K562 (cell line): ENCODE measurements at regions not wholly inside any gene's neighbourhood (a gene's known extent, or its start where the extent isn't known, plus 50 kb on each side); places are given as distances from the start of the nearest gene placed in this dataset.

ENCODE experiments used
- ATAC-seq: fragments of 200-7000 bp; cut with Tn5 transposase; 3 replicates; pipeline ENCODE4 v1.9.1; 2020; ENCODE audit warnings: moderate library complexity
- BruUV-seq: library from RNA; stranded (reverse); fragments of 400-500 nt; replicated peaks from 2 replicates; lab custom pipeline; 2021; lab: Mats Ljungman, UMichigan
- CTCF ChIA-PET: fragments of 300-600 bp; formaldehyde crosslinking; extraction: SDS; loops from one replicate; lab custom pipeline; 2021; ENCODE audit warnings: low intra/inter-chr PET ratio; lab: Yijun Ruan, JAX
- POLR2A ChIA-PET: fragments of 300-600, 350-650 bp; sonication (Branson Sonifier 250); formaldehyde crosslinking; extraction: SDS; loops from one replicate; lab custom pipeline; 2021; ENCODE audit warnings: antibody characterized with exemption, inconsistent platforms; lab: Yijun Ruan, JAX
- DNase-seq, 4 experiments: peaks; one replicate each; pipeline versions ENCODE4 v3.0.0 to v3.0.0-alpha.2; 2011 to 2018; ENCODE audit warnings: low spot score in 3 of 4, mixed read lengths in 3 of 4; ENCODE audit errors: extremely low read depth in 1 of 4
- FAIRE-seq: peaks from 2 replicates; lab custom pipeline; 2011; peaks lifted over from hg19 to GRCh38; lab: Jason Lieb, UNC
- H2AFZ ChIP-seq: 2 replicates; pipeline ENCODE4 v1.6.0; 2011; ENCODE audit warnings: low read depth, low read length, control low read depth, inconsistent platforms
- H3K27ac ChIP-seq: fragments of 200-600 bp; 3 replicates; pipeline ENCODE4 v1.8.0; 2011; ENCODE audit warnings: low read depth, mild to moderate bottlenecking, control low read depth, inconsistent platforms, low read length, moderate library complexity, mixed read lengths; ENCODE audit errors: extremely low read depth
- H3K27me3 ChIP-seq, 2 experiments: fragments of 300-600 bp in 1 of 2; 2 replicates in 1 of 2; 3 replicates in 1 of 2; pipeline versions ENCODE4 v1.6.0 to v1.8.0; 2011; ENCODE audit warnings: inconsistent platforms in 2 of 2, low read length in 2 of 2, mild to moderate bottlenecking in 1 of 2, mixed read lengths in 1 of 2, moderate library complexity in 1 of 2; ENCODE audit not compliant: control insufficient read depth in 2 of 2, insufficient read depth in 2 of 2
- H3K36me3 ChIP-seq: fragments of 300-600 bp; 3 replicates; pipeline ENCODE4 v1.8.0; 2011; ENCODE audit warnings: mild to moderate bottlenecking, low read length, inconsistent platforms; ENCODE audit not compliant: control insufficient read depth, insufficient read depth
- H3K4me1 ChIP-seq, 2 experiments: fragments of 200-600 bp in 1 of 2; replicated peaks in 1 of 2; 2 replicates in 1 of 2; 3 replicates in 1 of 2; pipeline versions ENCODE4 v1.5.1 to v1.8.0; 2011; ENCODE audit warnings: inconsistent platforms in 2 of 2, low read length in 2 of 2, mild to moderate bottlenecking in 1 of 2, mixed read lengths in 1 of 2, moderate library complexity in 1 of 2; ENCODE audit not compliant: control insufficient read depth in 2 of 2, insufficient read depth in 2 of 2
- H3K4me2 ChIP-seq: 2 replicates; pipeline ENCODE4 v1.6.1; 2011; ENCODE audit warnings: low read length, control low read depth, inconsistent platforms, mixed read lengths; ENCODE audit not compliant: insufficient read depth
- H3K4me3 ChIP-seq: fragments of 200-600 bp; sonication (generic), shearing (Covaris generic); 2 replicates; pipeline ENCODE4 v1.5.1; 2016; ENCODE audit warnings: control low read depth, inconsistent platforms
- H3K79me2 ChIP-seq: fragments of 200-600 bp; 3 replicates; pipeline ENCODE4 v1.8.0; 2011; ENCODE audit warnings: low read length, inconsistent platforms; ENCODE audit not compliant: control insufficient read depth, insufficient read depth
- H3K9ac ChIP-seq, 2 experiments: 2 replicates each; pipeline versions ENCODE4 v1.6.0 to v1.6.1; 2011; ENCODE audit warnings: low read depth in 2 of 2, low read length in 2 of 2, control low read depth in 1 of 2, inconsistent platforms in 1 of 2, mild to moderate bottlenecking in 1 of 2, mixed read lengths in 1 of 2; ENCODE audit not compliant: insufficient read depth in 1 of 2
- H3K9me1 ChIP-seq: one replicate; pipeline ENCODE4 v1.6.0; 2011; ENCODE audit warnings: inconsistent platforms, mild to moderate bottlenecking, low read length, moderate library complexity; ENCODE audit not compliant: control insufficient read depth, insufficient read depth
- H3K9me3 ChIP-seq: replicated peaks from 2 replicates; pipeline ENCODE4 v1.5.1; 2011; ENCODE audit warnings: low read depth, low read length, inconsistent platforms; ENCODE audit not compliant: control insufficient read depth, insufficient read depth
- H4K20me1 ChIP-seq: replicated peaks from 2 replicates; pipeline ENCODE4 v1.6.1; 2011; ENCODE audit warnings: low read length, inconsistent platforms, mixed read lengths; ENCODE audit not compliant: control insufficient read depth, insufficient read depth
- ARID1B ChIP-seq: fragments of 450-650 bp; IDR thresholded peaks from 2 replicates; pipeline ENCODE4 v1.6.1; 2016; ENCODE audit warnings: antibody characterized with exemption, mild to moderate bottlenecking, inconsistent platforms
- ATF7 ChIP-seq: fragments of 450-650 bp; IDR thresholded peaks from 2 replicates; pipeline ENCODE4 v1.7.1; 2014; ENCODE audit warnings: mild to moderate bottlenecking, moderate library complexity
- CAMTA2 ChIP-seq: fragments of 250-450 bp; sonication (Bioruptor Pico); conservative IDR thresholded peaks from 2 replicates; pipeline ENCODE4 v1.5.1; 2022
- FOSL1 ChIP-seq: fragments of 200-800 bp; sonication (Bioruptor generic); conservative IDR thresholded peaks from 2 replicates; pipeline ENCODE4 v1.6.1; 2016; ENCODE audit warnings: missing genetic modification characterization, missing compliant biosample characterization
- ILF3 ChIP-seq: fragments of 450-650 bp; IDR thresholded peaks from 2 replicates; pipeline ENCODE4 v1.6.1; 2018; ENCODE audit warnings: antibody characterized with exemption, mild to moderate bottlenecking, moderate library complexity, borderline replicate concordance
- PHB ChIP-seq: fragments of 250-450 bp; sonication (Bioruptor Pico); IDR thresholded peaks from 2 replicates; pipeline ENCODE4 v1.5.0; 2021
- PHTF2 ChIP-seq: fragments of 250-450 bp; sonication (Bioruptor Pico); IDR thresholded peaks from 2 replicates; pipeline ENCODE4 v1.5.0; 2021; ENCODE audit warnings: mild to moderate bottlenecking
- SUPT5H ChIP-seq: fragments of 450-650 bp; IDR thresholded peaks from 2 replicates; pipeline ENCODE4 v1.6.1; 2016
- U2AF2 ChIP-seq: fragments of 200-400 bp; formaldehyde crosslinking; optimal IDR thresholded peaks from 2 replicates; pipeline ENCODE3; 2017; ENCODE audit warnings: low read depth, mild to moderate bottlenecking, low read length
- WGBS: fragments of 100-300 bp; shearing (Covaris generic); methylation state at CpG from one replicate; pipeline ENCODE4 v1.1.6; 2016; ENCODE audit warnings: low coverage, mixed read lengths; ENCODE audit not compliant: insufficient coverage; ENCODE audit errors: missing lambda C conversion rate; 5-methylcytosine and 5-hydroxymethylcytosine counted together
- in situ Hi-C: fragments of 300-500 bp; cut with MboI; formaldehyde crosslinking; loops from 4 replicates; pipeline ENCODE4 v1.15.0; 2018; ENCODE audit warnings: inconsistent platforms, mixed read lengths
- intact Hi-C: fragments of 100-400 bp; cut with micrococcal nuclease; formaldehyde crosslinking; loops from 2 replicates; pipeline ENCODE4 v1.14.2; 2022
- TF ChIP-seq, protein P1 (sequence below), 2 experiments: fragments of 450-650 bp; IDR thresholded peaks; 2 replicates each; pipeline ENCODE4 v1.6.1; 2016; ENCODE audit warnings: mild to moderate bottlenecking in 2 of 2, borderline replicate concordance in 1 of 2, low read depth in 1 of 2, moderate library complexity in 1 of 2

DNA sequence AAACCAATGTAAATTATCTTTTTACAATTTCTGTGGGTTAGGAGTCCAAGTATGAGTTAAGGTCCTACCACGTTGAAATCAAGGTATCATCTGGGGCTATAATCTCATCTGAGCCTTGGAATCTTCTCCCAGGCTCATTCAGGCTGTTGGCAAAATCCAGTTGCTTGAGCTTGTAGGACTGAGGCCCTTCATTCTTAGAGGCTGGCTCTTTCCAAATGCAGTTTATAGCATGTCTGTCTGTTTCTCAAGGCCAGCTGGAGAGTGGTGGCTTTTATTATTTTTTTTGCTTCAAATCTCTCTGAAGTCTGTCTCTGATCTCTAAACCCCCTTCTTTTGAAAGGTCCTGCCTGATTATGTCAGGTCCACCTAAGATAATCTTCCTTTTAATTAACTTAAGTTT, 177.2 kb upstream of the ASCC3 start:
- intact Hi-C loops: no loop called here
- POLR2A ChIA-PET: no interaction called here
- H4K20me1 ChIP-seq: no peaks in the 10 kb centered on the region
- no peak overlapping the region for H3K9ac ChIP-seq
- H3K9me1 ChIP-seq: no peaks in the 10 kb centered on the region
- no peaks in the 10 kb centered on the region for H3K9me3 ChIP-seq
- H3K79me2 ChIP-seq: no peaks in the 10 kb centered on the region
- no peak for DNase-seq
- H3K4me2 ChIP-seq: no peak overlapping the region
- no peak overlapping the region for H2AFZ ChIP-seq
- TF ChIP-seq FOSL1 (tag): no peak
- no peak for TF ChIP-seq ATF7
- TF ChIP-seq, all 486 proteins: peak for 0
- Histone ChIP-seq H3K27ac (no peak overlapping the region), H3K4me1 (no peaks in the 10 kb centered on the region), H3K4me3 (no peak overlapping the region), H3K36me3 (no peaks in the 10 kb centered on the region), H3K27me3 (no peaks in the 10 kb centered on the region)
- 0% methylated on average over 1 of the region's 1 CpG for WGBS
- CTCF ChIA-PET: no interaction called here
- in situ Hi-C loops: no loop called here
- FAIRE-seq: no peak
- BruUV-seq: no TSS peak
- no peak for ATAC-seq

DNA sequence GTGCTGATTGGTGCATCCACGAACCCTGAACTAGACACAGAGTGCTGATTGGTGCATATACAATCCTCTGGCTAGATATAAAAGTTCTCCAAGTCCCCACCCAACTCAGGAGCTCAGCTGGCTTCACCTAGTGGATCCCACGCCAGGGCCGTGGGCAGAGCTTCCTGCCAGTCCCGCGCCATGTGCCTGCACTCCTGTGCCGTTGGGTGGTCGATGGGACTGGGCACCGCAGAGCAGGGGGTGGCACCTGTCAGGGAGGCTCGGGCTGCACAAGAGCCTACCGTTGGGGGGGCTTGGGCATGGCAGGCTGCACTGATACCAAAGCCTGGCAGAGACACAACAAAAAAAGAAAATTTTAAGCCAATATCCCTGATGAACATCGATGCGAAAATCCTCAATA, 185.4 kb upstream of the ASCC3 start:
- intact Hi-C loops: no loop called here
- TF ChIP-seq ILF3 (no peak), ARID1B (no peak), U2AF2 (no peak), PHB (no peak), PHTF2 (CRISPR knock-in tag) (no peak), SUPT5H (no peak), CAMTA2 (CRISPR knock-in tag) (no peak)
- TF ChIP-seq, protein P1, sequence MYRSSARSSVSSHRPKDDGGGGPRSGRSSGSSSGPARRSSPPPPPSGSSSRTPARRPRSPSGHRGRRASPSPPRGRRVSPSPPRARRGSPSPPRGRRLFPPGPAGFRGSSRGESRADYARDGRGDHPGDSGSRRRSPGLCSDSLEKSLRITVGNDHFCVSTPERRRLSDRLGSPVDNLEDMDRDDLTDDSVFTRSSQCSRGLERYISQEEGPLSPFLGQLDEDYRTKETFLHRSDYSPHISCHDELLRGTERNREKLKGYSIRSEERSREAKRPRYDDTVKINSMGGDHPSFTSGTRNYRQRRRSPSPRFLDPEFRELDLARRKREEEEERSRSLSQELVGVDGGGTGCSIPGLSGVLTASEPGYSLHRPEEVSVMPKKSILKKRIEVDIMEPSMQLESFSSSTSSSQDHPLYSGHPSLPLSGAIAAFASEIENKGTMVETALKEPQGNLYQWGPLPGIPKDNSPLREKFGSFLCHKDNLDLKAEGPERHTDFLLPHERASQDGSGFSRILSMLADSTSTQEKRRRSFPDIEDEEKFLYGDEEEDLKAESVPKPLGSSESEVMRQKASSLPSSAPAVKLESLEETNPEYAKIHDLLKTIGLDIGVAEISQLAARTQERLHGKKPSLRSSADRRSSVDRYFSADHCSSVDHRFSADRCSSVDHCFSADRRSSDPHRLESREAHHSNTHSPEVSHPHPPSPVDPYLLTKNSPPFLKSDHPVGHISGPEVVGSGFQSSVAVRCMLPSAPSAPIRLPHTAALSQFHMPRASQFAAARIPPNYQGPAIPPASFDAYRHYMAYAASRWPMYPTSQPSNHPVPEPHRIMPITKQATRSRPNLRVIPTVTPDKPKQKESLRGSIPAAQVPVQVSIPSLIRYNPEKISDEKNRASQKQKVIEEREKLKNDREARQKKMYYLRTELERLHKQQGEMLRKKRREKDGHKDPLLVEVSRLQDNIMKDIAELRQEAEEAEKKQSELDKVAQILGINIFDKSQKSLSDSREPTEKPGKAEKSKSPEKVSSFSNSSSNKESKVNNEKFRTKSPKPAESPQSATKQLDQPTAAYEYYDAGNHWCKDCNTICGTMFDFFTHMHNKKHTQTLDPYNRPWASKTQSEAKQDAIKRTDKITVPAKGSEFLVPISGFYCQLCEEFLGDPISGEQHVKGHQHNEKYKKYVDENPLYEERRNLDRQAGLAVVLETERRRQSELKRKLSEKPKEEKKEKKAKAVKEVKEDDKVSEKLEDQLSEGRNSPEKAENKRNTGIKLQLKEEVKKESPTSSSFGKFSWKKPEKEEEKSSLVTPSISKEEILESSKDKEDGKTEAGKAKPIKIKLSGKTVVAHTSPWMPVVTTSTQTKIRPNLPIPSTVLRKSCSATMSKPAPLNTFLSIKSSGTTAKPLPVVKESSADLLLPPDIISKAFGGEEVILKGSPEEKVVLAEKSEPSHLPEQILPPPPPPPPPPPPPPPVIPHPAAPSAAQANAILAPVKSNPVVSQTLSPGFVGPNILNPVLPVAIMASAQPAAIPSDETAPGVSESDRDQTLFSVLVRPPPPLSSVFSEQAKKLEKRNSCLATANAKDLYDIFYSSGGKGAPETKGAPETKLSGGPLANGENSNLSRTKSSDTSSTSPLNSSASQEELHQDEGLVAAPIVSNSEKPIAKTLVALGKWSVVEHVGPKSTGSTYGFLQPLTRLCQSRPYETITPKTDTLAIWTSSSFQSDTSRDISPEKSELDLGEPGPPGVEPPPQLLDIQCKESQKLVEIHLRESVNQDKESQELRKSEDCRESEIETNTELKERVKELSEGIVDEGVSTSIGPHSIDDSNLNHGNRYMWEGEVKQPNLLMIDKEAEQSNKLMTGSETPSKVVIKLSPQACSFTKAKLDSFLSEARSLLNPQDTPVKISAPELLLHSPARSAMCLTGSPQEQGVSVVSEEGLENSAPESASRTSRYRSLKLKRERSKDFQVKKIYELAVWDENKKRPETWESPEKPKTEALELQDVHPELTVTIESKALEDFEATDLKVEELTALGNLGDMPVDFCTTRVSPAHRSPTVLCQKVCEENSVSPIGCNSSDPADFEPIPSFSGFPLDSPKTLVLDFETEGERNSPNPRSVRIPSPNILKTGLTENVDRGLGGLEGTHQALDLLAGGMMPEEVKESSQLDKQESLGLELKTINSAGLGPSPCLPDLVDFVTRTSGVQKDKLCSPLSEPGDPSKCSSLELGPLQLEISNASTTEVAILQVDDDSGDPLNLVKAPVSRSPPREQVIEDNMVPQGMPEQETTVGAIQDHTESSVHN (IDR thresholded peaks at IDR 0.05; ENCODE audit: borderline replicate concordance in 1 of 2, low read depth in 1 of 2): no peak

More for the DNA sequence above, 185.4 kb upstream of the ASCC3 start:
- 0% methylated on average over 12 of the region's 12 CpGs for WGBS
- Histone ChIP-seq H3K4me1 (no peaks in the 10 kb centered on the region), H2AFZ (no peak overlapping the region), H3K36me3 (no peaks in the 10 kb centered on the region), H3K4me2 (no peak overlapping the region), H3K27me3 (no peaks in the 10 kb centered on the region), H4K20me1 (no peaks in the 10 kb centered on the region), H3K79me2 (no peaks in the 10 kb centered on the region), H3K9me3 (no peaks in the 10 kb centered on the region), H3K27ac (no peak overlapping the region), H3K9me1 (no peaks in the 10 kb centered on the region), H3K4me3 (no peak overlapping the region), H3K9ac (no peak overlapping the region)
- in situ Hi-C loops: no loop called here
- ATAC-seq (no peak), FAIRE-seq (no peak), DNase-seq (no peak)
- BruUV-seq: no TSS peak
- CTCF ChIA-PET: no interaction called here
- POLR2A ChIA-PET: no interaction called here
